AG04450 (cell line): ENCODE measurements at regions not wholly inside any gene's neighbourhood (a gene's known extent, or its start where the extent isn't known, plus 50 kb on each side); places are given as distances from the start of the nearest gene placed in this dataset.

Experiments used
- CTCF ChIA-PET: fragments of 300-600, 350-600 bp; formaldehyde crosslinking; extraction: SDS; loops from one replicate; lab custom pipeline; 2022; ENCODE audit warnings: antibody characterized with exemption, inconsistent platforms; lab: Charles Lee
- POLR2A ChIA-PET: fragments of 350-600 bp; formaldehyde crosslinking; extraction: SDS; loops from one replicate; lab custom pipeline; 2021; ENCODE audit warnings: antibody characterized with exemption, inconsistent platforms; lab: Yijun Ruan, JAX
- DNase-seq: peaks from one replicate; pipeline ENCODE4 v3.0.0-alpha.2; 2011; ENCODE audit warnings: low read depth, low spot score
- H3K27ac ChIP-seq: one replicate; pipeline ENCODE4 v1.5.1; 2012; ENCODE audit warnings: low read depth, low read length, control low read depth
- H3K27me3 ChIP-seq: one replicate; pipeline ENCODE4 v1.6.0; 2012; ENCODE audit warnings: low read length; ENCODE audit not compliant: control insufficient read depth, insufficient read depth
- H3K4me3 ChIP-seq: 2 replicates; pipeline ENCODE4 v1.5.1; 2011; ENCODE audit warnings: mild to moderate bottlenecking, low read depth, low read length, control low read depth
- H3K9me3 ChIP-seq: 2 replicates; pipeline ENCODE4 v1.5.1; 2012; ENCODE audit warnings: low read length; ENCODE audit not compliant: control insufficient read depth, insufficient read depth
- CTCF ChIP-seq: IDR thresholded peaks from 2 replicates; pipeline ENCODE4 v1.5.1; 2011; ENCODE audit warnings: low read depth, low read length, control low read depth, inconsistent platforms

GRCh38 chr11:95570845-95571244, 218.7 kb downstream of the FAM76B start:
- TF ChIP-seq CTCF, result no peak
- ChIA-PET CTCF (no interaction called here), POLR2A (no interaction called here)
- Histone ChIP-seq H3K4me3 (no peak overlapping the region), H3K27ac (no peak overlapping the region), H3K27me3 (no peaks in the 10 kb centered on the region), H3K9me3 (peaks cover 4% of the 10 kb centered on the region; the same call in 1 of the 2 replicates)
- no peak for DNase-seq

GRCh38 chr11:95569207-95569606, 220.4 kb downstream of the FAM76B start:
- no peak overlapping the region for H3K4me3 ChIP-seq
- TF ChIP-seq CTCF, result no peak
- DNase-seq, result no peak
- CTCF ChIA-PET, result no interaction called here
- POLR2A ChIA-PET, result no interaction called here
- H3K27ac ChIP-seq, result no peak overlapping the region
- H3K27me3 ChIP-seq, result no peaks in the 10 kb centered on the region
- peaks cover 4% of the 10 kb centered on the region; the same call in 1 of the 2 replicates for H3K9me3 ChIP-seq

GRCh38 chr11:95568281-95568680, 221.3 kb downstream of the FAM76B start:
- no peak overlapping the region for H3K27ac ChIP-seq
- CTCF ChIA-PET, result interaction anchor here (1.4 kb wide), 1 partner anchor 9 kb away, joined by 5 read pairs; no protein-coding TSS in a partner anchor
- H3K4me3 ChIP-seq, result no peak overlapping the region
- no peak for TF ChIP-seq CTCF
- H3K27me3 ChIP-seq, result no peaks in the 10 kb centered on the region
- peaks cover 4% of the 10 kb centered on the region; the same call in 1 of the 2 replicates for H3K9me3 ChIP-seq
- POLR2A ChIA-PET, result no interaction called here
- no peak for DNase-seq

- Histone ChIP-seq H3K9me3 (peaks cover 4% of the 10 kb centered on the region; the same call in 1 of the 2 replicates), H3K27ac (no peak overlapping the region), H3K4me3 (no peak overlapping the region), H3K27me3 (no peaks in the 10 kb centered on the region)
- CTCF ChIA-PET, result interaction anchor here (1.4 kb wide), 1 partner anchor 10 kb away, joined by 5 read pairs; no protein-coding TSS in a partner anchor
- POLR2A ChIA-PET, result no interaction called here
- TF ChIP-seq CTCF, result no peak
- DNase-seq, result no peak
Observed at GRCh38 chr11:95567685-95568084, 221.9 kb downstream of the FAM76B start.

GRCh38 chr11:95566211-95566610, 223.4 kb downstream of the FAM76B start:
- ChIA-PET CTCF (interaction anchor here (0.8 kb wide), 1 partner anchor 415 kb away, joined by 3 read pairs; no protein-coding TSS in a partner anchor), POLR2A (no interaction called here)
- Histone ChIP-seq H3K4me3 (no peak overlapping the region), H3K27me3 (no peaks in the 10 kb centered on the region), H3K27ac (no peak overlapping the region), H3K9me3 (peaks cover 4% of the 10 kb centered on the region; the same call in 1 of the 2 replicates)
- no peak for DNase-seq
- TF ChIP-seq CTCF, result no peak
